NCI-H146 (cell line): ENCODE measurements at regions not wholly inside any gene's neighbourhood (a gene's known extent, or its start where the extent isn't known, plus 50 kb on each side); places are given as distances from the start of the nearest gene placed in this dataset.
"Not testable (repeated sequence)": the region's sequence is repeated elsewhere in the genome, so short reads cannot be mapped to it uniquely, and the experiment has no call there.

Source experiments
- DNase-seq: peaks from one replicate; lab custom pipeline; 2025; lab: John Stamatoyannopoulos, UW

GRCh38 chr1:29682919-29683295 lies 446.6 kb downstream of the PTPRU start:
- no peak for DNase-seq

GRCh38 chr1:29682171-29682918 lies 446.0 kb downstream of the PTPRU start:
- DNase-seq: no peak

- DNase-seq: not testable (repeated sequence)
Measured at GRCh38 chr1:29681416-29681815, 445.1 kb downstream of the PTPRU start.

GRCh38 chr1:29679828-29680558 lies 443.7 kb downstream of the PTPRU start:
- DNase-seq: no peak

- DNase-seq: no peak
Measured at GRCh38 chr1:29679316-29679715, 443.0 kb downstream of the PTPRU start.

- DNase-seq: no peak
Measured at GRCh38 chr1:29677028-29678024, 441.0 kb downstream of the PTPRU start.

- DNase-seq: no peak
Measured at GRCh38 chr1:29676496-29676895, 440.2 kb downstream of the PTPRU start.

GRCh38 chr1:29675481-29676263 lies 439.4 kb downstream of the PTPRU start:
- no peak for DNase-seq

- DNase-seq: no peak
Measured at GRCh38 chr1:29674627-29675326, 438.5 kb downstream of the PTPRU start.

GRCh38 chr1:29673669-29674626 lies 437.6 kb downstream of the PTPRU start:
- no peak for DNase-seq

- no peak for DNase-seq
Measured at GRCh38 chr1:29673228-29673500, 436.8 kb downstream of the PTPRU start.

- DNase-seq: no peak
Measured at GRCh38 chr1:29672416-29673227, 436.3 kb downstream of the PTPRU start.

- DNase-seq: no peak
Measured at GRCh38 chr1:29671446-29672356, 435.4 kb downstream of the PTPRU start.

- DNase-seq: no peak
Measured at GRCh38 chr1:29670752-29671151, 434.4 kb downstream of the PTPRU start.

- no peak for DNase-seq
Measured at GRCh38 chr1:29669912-29670311, 433.6 kb downstream of the PTPRU start.

- DNase-seq: no peak
Measured at GRCh38 chr1:29669158-29669871, 433.0 kb downstream of the PTPRU start.

- DNase-seq: no peak
Measured at GRCh38 chr1:29668551-29669157, 432.3 kb downstream of the PTPRU start.
